Upper lobe of left lung (tissue), 6 donors: ENCODE measurements at regions not wholly inside any gene's neighbourhood (a gene's known extent, or its start where the extent isn't known, plus 50 kb on each side); places are given as distances from the start of the nearest gene placed in this dataset.

Experiments
- ATAC-seq, 2 donors: fragments of 200-7000 bp; cut with Tn5 transposase; one replicate each; pipeline ENCODE4 v1.9.1; 2022; ENCODE audit warnings: mild to moderate bottlenecking in 2 of 2, moderate library complexity in 2 of 2; ENCODE audit not compliant: low FRiP score in 2 of 2
- DNase-seq, 2 donors: peaks; one replicate each; pipeline ENCODE4 v3.0.0-alpha.2; 2019 to 2020
- H3K27ac ChIP-seq, 4 donors: fragments of 200-600 bp; sonication (generic); one replicate each; pipeline ENCODE4 v1.5.1; 2016 to 2019
- H3K27me3 ChIP-seq, 4 donors: fragments of 200-600 bp; sonication (generic); one replicate each; pipeline ENCODE4 v1.5.1; 2017 to 2019
- H3K36me3 ChIP-seq, 4 donors: fragments of 200-600 bp; sonication (generic); one replicate each; pipeline ENCODE4 v1.5.1; 2016 to 2019
- H3K4me1 ChIP-seq, 4 donors: fragments of 200-600 bp; sonication (generic); one replicate each; pipeline ENCODE4 v1.5.1; 2018 to 2019
- H3K4me3 ChIP-seq, 4 donors: fragments of 200-600 bp; sonication (generic); one replicate each; pipeline ENCODE4 v1.5.1; 2017 to 2019; ENCODE audit warnings: mild to moderate bottlenecking in 2 of 4, moderate library complexity in 1 of 4
- H3K9me3 ChIP-seq, 4 donors: fragments of 200-600 bp; sonication (generic); one replicate each; pipeline ENCODE4 v1.5.1; 2018 to 2019
- CTCF ChIP-seq, 6 experiments: fragments of 450-650 bp in 4 of 6; fragments of 200-600 bp in 2 of 6; sonication (generic) in 2 of 6; IDR thresholded peaks; one replicate each; pipeline ENCODE4 v1.5.1; 2016 to 2019; ENCODE audit warnings: antibody characterized with exemption in 6 of 6
- EP300 ChIP-seq, 4 donors: sonication (generic); formaldehyde crosslinking; IDR thresholded peaks; one replicate each; pipeline ENCODE4 v1.5.1; 2017; ENCODE audit warnings: antibody characterized with exemption in 4 of 4, control low read depth in 2 of 4
- POLR2A ChIP-seq, 4 donors: fragments of 450-650 bp; IDR thresholded peaks; one replicate each; pipeline ENCODE4 v1.5.1; 2016 to 2017; ENCODE audit warnings: antibody characterized with exemption in 4 of 4, mild to moderate bottlenecking in 2 of 4
- POLR2AphosphoS5 ChIP-seq, 2 donors: sonication (generic); formaldehyde crosslinking; IDR thresholded peaks; one replicate each; pipeline ENCODE4 v1.5.1; 2017; ENCODE audit warnings: antibody characterized with exemption in 2 of 2
- whole genome bisulfite sequencing, 2 donors: methylation state at CpG; one replicate each; pipeline ENCODE4 v1.1.5; 2017 to 2018; 5-methylcytosine and 5-hydroxymethylcytosine counted together
- donor health status: DM: no; HTN: no; CAD: no; lungs with moderate emphysema.
- donor health status: DM: no; HTN: yes; CAD: no; lungs with severe emphysema.

- H3K27me3 ChIP-seq: no peaks in the 10 kb centered on the region
- ATAC-seq: no peak
- H3K36me3 ChIP-seq: no peaks in the 10 kb centered on the region
- DNase-seq: no peak
- no peaks in the 10 kb centered on the region for H3K9me3 ChIP-seq
- WGBS, 2 donors: 94 to 95% methylated on average over 4 of the region's 4 CpGs
- no peak overlapping the region for H3K4me3 ChIP-seq
- peaks cover 0 to 3% (median 0%) of the 10 kb centered on the region in 4 donors for H3K4me1 ChIP-seq
- TF ChIP-seq POLR2A (IDR thresholded peaks at IDR 0.05) (no peak), EP300 (IDR thresholded peaks at IDR 0.05) (no peak), POLR2AphosphoS5 (IDR thresholded peaks at IDR 0.05) (no peak), CTCF (IDR thresholded peaks at IDR 0.05) (no peak)
- H3K27ac ChIP-seq: no peak overlapping the region
These were observed 117.3 kb upstream of the NEO1 start for GRCh38 chr15:72934921-72935320.

- Histone ChIP-seq H3K27me3 (no peaks in the 10 kb centered on the region), H3K36me3 (no peaks in the 10 kb centered on the region), H3K27ac (no peak overlapping the region), H3K9me3 (no peaks in the 10 kb centered on the region), H3K4me3 (no peak overlapping the region), H3K4me1 (peaks cover 0 to 3% (median 0%) of the 10 kb centered on the region in 4 donors)
- DNase-seq (no peak), ATAC-seq (no peak)
- no peak for TF ChIP-seq CTCF (IDR thresholded peaks at IDR 0.05)
- TF ChIP-seq EP300 (IDR thresholded peaks at IDR 0.05): no peak
- TF ChIP-seq POLR2A (IDR thresholded peaks at IDR 0.05): no peak
- TF ChIP-seq POLR2AphosphoS5 (IDR thresholded peaks at IDR 0.05): no peak
- 26 to 48% methylated on average over 3 of the region's 3 CpGs for WGBS, 2 donors
These were observed 118.3 kb upstream of the NEO1 start for GRCh38 chr15:72933976-72934375.

- H3K27me3 ChIP-seq: no peaks in the 10 kb centered on the region
- no peak for ATAC-seq
- H3K36me3 ChIP-seq: no peaks in the 10 kb centered on the region
- peaks cover 0 to 3% (median 0%) of the 10 kb centered on the region in 4 donors for H3K4me1 ChIP-seq
- H3K27ac ChIP-seq: no peak overlapping the region
- whole genome bisulfite sequencing, 2 donors: 68 to 74% methylated on average over 3 of the region's 3 CpGs
- TF ChIP-seq POLR2A (IDR thresholded peaks at IDR 0.05) (no peak), POLR2AphosphoS5 (IDR thresholded peaks at IDR 0.05) (no peak), EP300 (IDR thresholded peaks at IDR 0.05) (no peak), CTCF (IDR thresholded peaks at IDR 0.05) (no peak)
- no peaks in the 10 kb centered on the region for H3K9me3 ChIP-seq
- DNase-seq: no peak
- H3K4me3 ChIP-seq: no peak overlapping the region
These were observed 119.8 kb upstream of the NEO1 start for GRCh38 chr15:72932472-72932871.

GRCh38 chr15:72927451-72927850 lies 124.8 kb upstream of the NEO1 start:
- Histone ChIP-seq H3K27ac (no peak overlapping the region), H3K9me3 (no peaks in the 10 kb centered on the region), H3K4me3 (no peak overlapping the region), H3K4me1 (peaks cover 0 to 1% (median 0%) of the 10 kb centered on the region in 4 donors), H3K36me3 (no peaks in the 10 kb centered on the region), H3K27me3 (no peaks in the 10 kb centered on the region)
- ATAC-seq: no peak
- TF ChIP-seq CTCF (IDR thresholded peaks at IDR 0.05) (no peak), POLR2A (IDR thresholded peaks at IDR 0.05) (no peak), POLR2AphosphoS5 (IDR thresholded peaks at IDR 0.05) (no peak), EP300 (IDR thresholded peaks at IDR 0.05) (no peak)
- 88 to 97% methylated on average over 2 of the region's 2 CpGs for WGBS, 2 donors
- no peak for DNase-seq

- DNase-seq: no peak
- ATAC-seq: no peak
- no peaks in the 10 kb centered on the region for H3K27me3 ChIP-seq
- 74 to 79% methylated on average over 2 of the region's 2 CpGs for WGBS, 2 donors
- H3K4me3 ChIP-seq: no peak overlapping the region
- no peaks in the 10 kb centered on the region for H3K4me1 ChIP-seq
- no peaks in the 10 kb centered on the region for H3K9me3 ChIP-seq
- H3K27ac ChIP-seq: no peak overlapping the region
- H3K36me3 ChIP-seq: no peaks in the 10 kb centered on the region
- TF ChIP-seq EP300 (IDR thresholded peaks at IDR 0.05) (no peak), POLR2A (IDR thresholded peaks at IDR 0.05) (no peak), POLR2AphosphoS5 (IDR thresholded peaks at IDR 0.05) (no peak), CTCF (IDR thresholded peaks at IDR 0.05) (no peak)
These were observed 126.6 kb upstream of the NEO1 start for GRCh38 chr15:72925661-72926060.
